Aorta (tissue), 5 donors: ENCODE measurements at regions not wholly inside any gene's neighbourhood (a gene's known extent, or its start where the extent isn't known, plus 50 kb on each side); places are given as distances from the start of the nearest gene placed in this dataset.

Experiments used
- ATAC-seq: fragments of 200-7000 bp; cut with Tn5 transposase; one replicate; pipeline ENCODE4 v1.9.1; 2022; ENCODE audit warnings: moderate library complexity; ENCODE audit not compliant: low FRiP score
- DNase-seq, 2 donors: peaks; one replicate each; pipeline ENCODE4 v3.0.0-alpha.2; 2020
- H3K27ac ChIP-seq, 2 donors: one replicate each; pipeline ENCODE4 v1.5.1; 2013; ENCODE audit warnings: low read length in 2 of 2, mild to moderate bottlenecking in 2 of 2, moderate library complexity in 2 of 2, control low read depth in 1 of 2, inconsistent platforms in 1 of 2, low read depth in 1 of 2
- H3K27me3 ChIP-seq, 2 donors: one replicate each; pipeline ENCODE4 v1.6.1; 2013; ENCODE audit warnings: control low read depth in 1 of 2, low read length in 1 of 2, mild to moderate bottlenecking in 1 of 2, moderate library complexity in 1 of 2; ENCODE audit not compliant: insufficient read depth in 2 of 2, control insufficient read depth in 1 of 2
- H3K36me3 ChIP-seq, 2 donors: one replicate each; pipeline ENCODE4 v1.6.1; 2013; ENCODE audit warnings: control low read depth in 1 of 2, low read length in 1 of 2, mild to moderate bottlenecking in 1 of 2; ENCODE audit not compliant: insufficient read depth in 2 of 2, control insufficient read depth in 1 of 2
- H3K4me1 ChIP-seq, 2 donors: one replicate each; pipeline ENCODE4 v1.6.1; 2013; ENCODE audit warnings: low read length in 2 of 2, control low read depth in 1 of 2, mild to moderate bottlenecking in 1 of 2, moderate library complexity in 1 of 2; ENCODE audit not compliant: insufficient read depth in 2 of 2, control insufficient read depth in 1 of 2
- H3K4me3 ChIP-seq, 2 donors: one replicate each; pipeline ENCODE4 v1.5.1; 2013; ENCODE audit warnings: low read length in 2 of 2, control low read depth in 1 of 2, mild to moderate bottlenecking in 1 of 2
- H3K9me3 ChIP-seq: one replicate; pipeline ENCODE4 v1.6.1; 2013; ENCODE audit warnings: mild to moderate bottlenecking, low read length; ENCODE audit not compliant: control insufficient read depth
- WGBS, 2 donors: extraction: QIAGEN DNeasy Blood & Tissue Kit; methylation state at CpG; one replicate each; pipeline ENCODE4 v1.1.7; 2013; 5-methylcytosine and 5-hydroxymethylcytosine counted together
- intact Hi-C, 2 donors: fragments of 100-400 bp; cut with DNase I; formaldehyde crosslinking; loops; one replicate each; pipeline versions ENCODE4 v1.14.2 to v1.15.0; 2022
- donor health status: healthy with polysubstance abuse.
- donor health status: Bipolar disorder and iron deficiency.
- donor health status: DM: no; HTN: no; CAD: no.
- donor health status: DM: no; HTN: no; CAD: no.
- donor health status: DM: yes; HTN: yes; CAD: no.

GRCh38 chr3:144409319-144409718 is 437.7 kb downstream of the DIPK2A start:
- ATAC-seq = no peak
- Histone ChIP-seq H3K36me3 (no peaks in the 10 kb centered on the region), H3K9me3 (peaks cover 1% of the 10 kb centered on the region), H3K4me1 (no peaks in the 10 kb centered on the region), H3K27me3 (no peaks in the 10 kb centered on the region), H3K4me3 (no peak overlapping the region), H3K27ac (no peak overlapping the region)
- DNase-seq = no peak
- intact Hi-C loops = no loop called here

- 94 to 98% methylated on average over 2 of the region's 2 CpGs for WGBS, 2 donors
- no peak overlapping the region for H3K27ac ChIP-seq
- H3K36me3 ChIP-seq = no peaks in the 10 kb centered on the region
- H3K4me3 ChIP-seq = no peak overlapping the region
- H3K9me3 ChIP-seq = peaks cover 1% of the 10 kb centered on the region
- intact Hi-C loops = no loop called here
- H3K4me1 ChIP-seq = no peaks in the 10 kb centered on the region
- ATAC-seq = no peak
- DNase-seq = no peak
- H3K27me3 ChIP-seq = no peaks in the 10 kb centered on the region
Observed at GRCh38 chr3:144413068-144413467, 441.4 kb downstream of the DIPK2A start.

GRCh38 chr3:144415492-144415891 is 443.9 kb downstream of the DIPK2A start:
- peaks cover 1% of the 10 kb centered on the region for H3K9me3 ChIP-seq
- H3K27me3 ChIP-seq = no peaks in the 10 kb centered on the region
- no peaks in the 10 kb centered on the region for H3K4me1 ChIP-seq
- ATAC-seq (no peak), DNase-seq (no peak)
- H3K4me3 ChIP-seq = no peak overlapping the region
- no peak overlapping the region for H3K27ac ChIP-seq
- no peaks in the 10 kb centered on the region for H3K36me3 ChIP-seq
- intact Hi-C loops = no loop called here
- WGBS, 2 donors = 77 to 98% methylated on average over 1 of the region's 1 CpG

GRCh38 chr3:144424606-144425005 is 453.0 kb downstream of the DIPK2A start:
- 80 to 83% methylated on average over 4 of the region's 4 CpGs for WGBS, 2 donors
- Histone ChIP-seq H3K36me3 (no peaks in the 10 kb centered on the region), H3K9me3 (no peaks in the 10 kb centered on the region), H3K27me3 (no peaks in the 10 kb centered on the region), H3K27ac (no peak overlapping the region), H3K4me1 (no peaks in the 10 kb centered on the region), H3K4me3 (no peak overlapping the region)
- DNase-seq (no peak), ATAC-seq (no peak)
- intact Hi-C loops = no loop called here

GRCh38 chr3:144426366-144426765 is 454.7 kb downstream of the DIPK2A start:
- Histone ChIP-seq H3K4me1 (no peaks in the 10 kb centered on the region), H3K27ac (no peak overlapping the region), H3K27me3 (no peaks in the 10 kb centered on the region), H3K9me3 (no peaks in the 10 kb centered on the region), H3K4me3 (no peak overlapping the region), H3K36me3 (no peaks in the 10 kb centered on the region)
- intact Hi-C loops = no loop called here
- DNase-seq (no peak), ATAC-seq (no peak)

GRCh38 chr3:144426967-144427366 is 455.3 kb downstream of the DIPK2A start:
- ATAC-seq = no peak
- 96% methylated on average over 4 of the region's 4 CpGs for WGBS, 2 donors
- Histone ChIP-seq H3K36me3 (no peaks in the 10 kb centered on the region), H3K4me3 (no peak overlapping the region), H3K9me3 (no peaks in the 10 kb centered on the region), H3K4me1 (no peaks in the 10 kb centered on the region), H3K27me3 (no peaks in the 10 kb centered on the region), H3K27ac (no peak overlapping the region)
- intact Hi-C loops = no loop called here
- DNase-seq = no peak

GRCh38 chr3:144429719-144430121 is 458.1 kb downstream of the DIPK2A start:
- Histone ChIP-seq H3K4me3 (no peak overlapping the region), H3K9me3 (no peaks in the 10 kb centered on the region), H3K4me1 (no peaks in the 10 kb centered on the region), H3K27me3 (no peaks in the 10 kb centered on the region), H3K36me3 (no peaks in the 10 kb centered on the region), H3K27ac (no peak overlapping the region)
- intact Hi-C loops = no loop called here
- WGBS, 2 donors = 73 to 89% methylated on average over 3 of the region's 3 CpGs
- DNase-seq = no peak
- no peak for ATAC-seq

GRCh38 chr3:144431134-144431533 is 459.5 kb downstream of the DIPK2A start:
- no peaks in the 10 kb centered on the region for H3K36me3 ChIP-seq
- H3K4me3 ChIP-seq = no peak overlapping the region
- DNase-seq (no peak), ATAC-seq (no peak)
- no peaks in the 10 kb centered on the region for H3K27me3 ChIP-seq
- intact Hi-C loops = no loop called here
- H3K27ac ChIP-seq = no peak overlapping the region
- H3K4me1 ChIP-seq = no peaks in the 10 kb centered on the region
- H3K9me3 ChIP-seq = no peaks in the 10 kb centered on the region

GRCh38 chr3:144433006-144433405 is 461.4 kb downstream of the DIPK2A start:
- no peak for DNase-seq
- Histone ChIP-seq H3K4me1 (no peaks in the 10 kb centered on the region), H3K27me3 (no peaks in the 10 kb centered on the region), H3K27ac (no peak overlapping the region), H3K4me3 (no peak overlapping the region), H3K36me3 (no peaks in the 10 kb centered on the region), H3K9me3 (no peaks in the 10 kb centered on the region)
- WGBS, 2 donors = 82 to 90% methylated on average over 1 of the region's 1 CpG
- no peak for ATAC-seq
- intact Hi-C loops = no loop called here

- Histone ChIP-seq H3K27me3 (no peaks in the 10 kb centered on the region), H3K36me3 (no peaks in the 10 kb centered on the region), H3K4me1 (no peaks in the 10 kb centered on the region), H3K27ac (no peak overlapping the region), H3K4me3 (no peak overlapping the region), H3K9me3 (no peaks in the 10 kb centered on the region)
- 90 to 97% methylated on average over 3 of the region's 3 CpGs for whole genome bisulfite sequencing, 2 donors
- intact Hi-C loops = no loop called here
- ATAC-seq = no peak
- no peak for DNase-seq
Observed at GRCh38 chr3:144437989-144438388, 466.4 kb downstream of the DIPK2A start.
